Activated CD4-positive, alpha-beta T cell treated with anti-CD3 and anti-CD28 coated beads, Interleukin-10, Interleukin-2, amounts not matched to agents 100 ng/mL and 50 ng/mL, durations not matched to agents 16 hours and 8 hours (primary cell): ENCODE measurements at regions not wholly inside any gene's neighbourhood (a gene's known extent, or its start where the extent isn't known, plus 50 kb on each side); places are given as distances from the start of the nearest gene placed in this dataset.

Experiments
- DNase-seq: peaks from one replicate; pipeline ENCODE4 v3.0.0-alpha.2; 2020

GRCh38 chr9:80569236-80569635 lies 997.5 kb downstream of the TLE4 start:
- no peak for DNase-seq

- DNase-seq: no peak
Observed at GRCh38 chr9:80561526-80561925, 989.8 kb downstream of the TLE4 start.

DNA sequence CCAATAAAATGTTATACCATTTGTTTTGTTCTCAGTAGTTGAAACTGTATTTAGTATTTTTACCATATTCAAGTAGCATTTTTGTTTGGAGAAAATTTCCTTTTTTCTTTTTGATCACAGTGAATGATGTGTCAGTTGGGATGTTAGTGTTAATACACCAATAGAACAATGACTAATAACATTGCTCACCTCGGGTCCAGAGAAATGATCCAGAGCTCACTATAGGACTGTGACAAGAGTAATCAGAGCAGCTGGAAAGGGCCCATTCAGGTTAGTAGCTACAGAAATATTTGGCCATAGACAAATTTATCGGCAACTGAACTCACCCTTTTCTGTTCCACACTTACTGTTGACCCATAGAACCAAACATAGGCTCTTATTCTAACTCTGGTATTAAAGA lies 989.2 kb downstream of the TLE4 start:
- no peak for DNase-seq

- no peak for DNase-seq
Observed at GRCh38 chr9:80557256-80557655, 985.5 kb downstream of the TLE4 start.

GRCh38 chr9:80556631-80557030 lies 984.9 kb downstream of the TLE4 start:
- DNase-seq: no peak

- DNase-seq: no peak
Observed at GRCh38 chr9:80555782-80556325, 984.1 kb downstream of the TLE4 start.

DNA sequence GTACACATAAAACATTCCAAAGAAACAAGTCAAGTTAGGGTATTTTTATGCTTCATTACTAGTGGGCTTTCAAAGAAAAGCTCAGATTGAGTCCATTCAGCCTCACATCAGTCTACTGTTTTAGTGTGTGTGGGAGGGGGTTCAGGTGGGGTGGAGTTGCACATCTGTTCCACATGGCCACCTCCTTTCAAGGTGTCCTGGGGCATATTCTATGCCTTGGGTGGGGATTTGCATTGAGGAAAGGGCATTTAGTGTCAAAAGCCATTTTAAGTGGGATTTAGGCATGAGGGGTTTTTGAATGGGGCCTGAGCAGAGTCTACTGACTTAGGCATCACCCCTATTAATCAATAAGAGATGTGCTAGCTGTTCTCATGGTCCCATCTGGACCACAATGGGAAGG lies 983.1 kb downstream of the TLE4 start:
- DNase-seq: no peak

GRCh38 chr9:80554301-80554700 lies 982.5 kb downstream of the TLE4 start:
- DNase-seq: no peak

- DNase-seq: no peak
Observed at GRCh38 chr9:80552931-80553330, 981.2 kb downstream of the TLE4 start.

- no peak for DNase-seq
Observed at GRCh38 chr9:80550181-80550580, 978.4 kb downstream of the TLE4 start.

- no peak for DNase-seq
Observed at GRCh38 chr9:80547613-80548012, 975.8 kb downstream of the TLE4 start.

DNA sequence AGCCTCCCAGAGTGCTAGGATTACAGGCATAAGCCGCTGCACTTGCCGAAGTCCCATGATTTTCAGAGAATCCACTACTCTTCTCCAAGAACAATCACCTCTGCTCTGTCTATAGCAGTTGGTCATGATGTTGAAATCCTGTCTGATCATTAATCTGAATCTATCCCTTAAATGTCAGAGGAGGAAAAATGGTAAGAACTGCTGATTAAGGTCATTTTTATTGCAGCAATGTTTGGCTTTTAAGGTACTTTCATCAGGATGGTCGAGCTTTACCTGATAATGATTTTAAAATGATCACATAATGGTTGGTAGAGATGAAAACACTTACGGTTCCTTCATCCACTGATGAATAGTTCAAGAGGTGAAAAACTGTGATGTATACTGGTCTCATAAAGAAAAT lies 968.6 kb downstream of the TLE4 start:
- no peak for DNase-seq

DNA sequence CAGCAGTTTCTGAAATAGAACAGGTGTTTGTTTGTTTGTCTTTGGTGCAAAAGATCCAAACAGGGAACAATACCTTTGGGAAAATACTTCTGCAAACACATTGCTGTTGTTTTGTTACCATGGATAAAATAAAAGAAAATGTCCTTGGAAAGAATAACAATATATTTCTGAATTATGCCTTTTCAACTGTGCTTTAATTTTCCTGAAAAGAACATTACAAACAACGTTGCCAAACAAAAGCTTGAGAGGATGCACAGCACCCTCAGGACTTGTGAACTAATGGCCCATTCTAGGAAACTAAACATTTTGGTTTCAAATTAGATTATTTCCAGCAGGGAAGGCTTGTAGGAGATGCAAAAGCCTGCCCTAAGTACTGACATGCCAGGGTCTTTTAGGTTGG lies 967.2 kb downstream of the TLE4 start:
- DNase-seq: no peak

DNA sequence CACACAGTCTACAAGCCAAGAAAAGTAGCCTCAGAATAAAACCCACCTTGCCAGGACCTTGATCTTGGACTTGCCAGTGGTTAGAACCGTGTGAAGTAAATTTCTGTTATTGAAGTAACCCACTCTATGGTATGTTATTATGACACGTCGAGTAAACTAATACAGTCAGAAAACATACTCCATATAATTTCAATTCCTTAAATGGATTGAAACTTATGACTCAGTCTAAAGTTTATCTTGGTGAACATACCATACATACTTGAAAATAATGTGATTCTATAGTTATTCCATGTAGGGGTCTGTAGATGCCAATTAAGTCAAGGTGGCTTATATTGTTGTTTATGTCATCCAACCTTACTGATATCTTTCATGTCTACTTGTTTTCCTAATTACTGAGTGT lies 950.7 kb downstream of the TLE4 start:
- no peak for DNase-seq

DNA sequence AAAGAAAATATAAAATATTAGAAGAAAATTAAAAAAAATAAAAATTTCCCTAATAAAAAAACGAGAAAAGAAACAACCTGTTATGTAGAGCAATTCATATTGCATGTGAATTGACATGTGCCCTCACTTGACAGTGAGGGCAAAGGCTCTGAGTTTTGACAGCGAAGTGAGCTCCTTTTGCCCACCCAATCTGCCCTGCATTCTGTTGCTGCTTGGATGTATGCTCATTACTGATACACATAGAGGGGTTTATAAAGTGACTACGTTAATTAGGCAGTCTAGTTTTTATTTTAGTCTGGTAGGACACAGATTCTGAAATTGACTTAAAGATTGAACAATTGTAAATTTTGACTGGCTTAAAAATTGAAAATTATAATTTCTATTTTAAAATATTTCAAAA lies 949.4 kb downstream of the TLE4 start:
- no peak for DNase-seq

GRCh38 chr9:80520231-80520630 lies 948.5 kb downstream of the TLE4 start:
- DNase-seq: no peak

- DNase-seq: no peak
Observed at GRCh38 chr9:80518441-80518840, 946.7 kb downstream of the TLE4 start.

DNA sequence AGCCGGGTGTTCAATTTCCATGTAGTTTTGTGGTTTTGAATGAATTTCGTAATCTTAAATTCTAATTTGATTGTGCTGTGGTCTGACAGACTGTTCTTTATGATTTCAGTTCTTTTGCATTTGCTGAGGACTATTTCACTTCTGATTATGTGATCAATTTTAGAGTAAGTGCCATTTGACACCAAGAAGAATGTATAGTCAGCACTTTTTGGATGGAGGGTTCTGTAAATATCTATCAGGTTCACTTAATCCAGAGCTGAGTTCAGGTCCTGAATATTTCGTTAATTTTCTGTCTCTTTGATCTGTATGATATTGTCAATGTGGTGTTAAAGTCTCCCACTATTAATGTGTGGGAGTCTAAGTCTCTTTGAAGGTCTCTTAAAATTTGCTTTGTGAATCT lies 944.9 kb downstream of the TLE4 start:
- no peak for DNase-seq

- DNase-seq: no peak
Observed at GRCh38 chr9:80509358-80509757, 937.6 kb downstream of the TLE4 start.

- no peak for DNase-seq
Observed at GRCh38 chr9:80507611-80508010, 935.8 kb downstream of the TLE4 start.

- DNase-seq: no peak
Observed at GRCh38 chr9:80504601-80505230, 933.0 kb downstream of the TLE4 start.

DNA sequence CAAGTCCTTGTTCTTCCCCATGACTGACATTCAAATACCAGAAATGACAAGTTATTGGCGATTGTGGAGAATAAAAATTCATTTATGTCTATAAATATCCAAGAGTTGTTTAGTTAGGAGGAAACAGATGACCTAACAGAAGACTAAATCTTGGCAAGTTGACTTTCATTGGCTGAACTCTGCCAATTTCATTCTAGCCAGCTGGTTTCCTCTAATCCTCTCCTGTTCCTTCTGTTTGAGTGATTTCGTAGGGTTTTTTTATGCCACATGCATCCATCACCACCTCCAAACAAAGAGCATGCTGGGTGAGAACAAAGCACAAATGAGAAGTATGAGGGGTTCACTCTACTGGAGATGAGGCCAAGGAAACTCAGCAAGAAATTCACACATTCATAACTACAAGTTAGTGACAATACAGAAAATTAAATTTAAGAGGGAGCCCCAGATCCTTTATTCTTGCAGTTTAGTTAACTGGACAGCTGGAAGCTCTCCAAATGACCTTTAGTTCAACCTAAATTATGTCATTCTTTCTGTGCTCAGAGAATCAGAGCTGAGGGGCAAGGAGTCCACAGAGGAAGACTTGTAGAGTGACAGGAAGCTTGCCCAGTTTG lies 932.0 kb downstream of the TLE4 start:
- no peak for DNase-seq

DNA sequence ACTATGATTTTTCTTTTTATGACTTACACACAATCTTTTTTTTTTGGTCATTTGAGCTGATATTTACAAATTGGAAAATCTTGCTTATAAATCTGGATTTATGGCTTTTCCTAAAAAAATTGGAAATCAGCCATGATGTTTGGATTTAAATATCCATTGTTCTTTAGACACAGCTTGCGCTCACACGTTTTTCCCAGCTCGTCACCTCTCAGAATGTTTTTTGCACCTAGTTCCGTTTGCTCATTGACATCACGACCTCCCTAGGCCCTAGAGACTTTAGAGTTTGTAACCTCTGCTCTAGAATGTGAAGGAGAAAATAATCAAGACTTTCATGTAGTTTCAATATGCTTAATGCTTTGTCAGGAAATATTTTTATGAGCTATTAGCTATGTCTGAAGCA lies 930.5 kb downstream of the TLE4 start:
- no peak for DNase-seq

- DNase-seq: no peak
Observed at GRCh38 chr9:80501635-80502034, 929.9 kb downstream of the TLE4 start.

DNA sequence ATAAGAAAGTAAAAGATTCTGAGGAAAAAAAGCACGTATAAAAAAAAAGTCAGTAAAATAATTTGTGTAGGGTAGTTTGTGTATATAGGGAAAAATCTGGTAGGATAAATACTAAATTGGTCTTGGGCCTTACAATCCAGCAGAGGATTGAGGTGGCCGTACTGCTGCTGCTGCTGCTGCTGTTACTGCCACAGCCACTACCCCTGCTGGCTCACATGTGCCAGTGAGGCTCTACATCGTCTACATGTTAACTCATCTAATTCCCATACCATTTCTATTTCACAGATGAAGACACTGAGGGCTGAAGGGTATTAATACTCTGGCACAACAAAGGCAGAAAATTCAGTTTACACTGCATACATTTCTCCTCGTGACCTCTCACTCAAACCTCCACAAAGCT lies 928.5 kb downstream of the TLE4 start:
- no peak for DNase-seq
